Suppressor macrophage treated with lipopolysaccharide for 4 hours (primary cell): ENCODE measurements at regions not wholly inside any gene's neighbourhood (a gene's known extent, or its start where the extent isn't known, plus 50 kb on each side); places are given as distances from the start of the nearest gene placed in this dataset.

ENCODE experiments used
- DNase-seq: peaks from one replicate; pipeline ENCODE4 v3.0.0-alpha.2; 2020

DNA sequence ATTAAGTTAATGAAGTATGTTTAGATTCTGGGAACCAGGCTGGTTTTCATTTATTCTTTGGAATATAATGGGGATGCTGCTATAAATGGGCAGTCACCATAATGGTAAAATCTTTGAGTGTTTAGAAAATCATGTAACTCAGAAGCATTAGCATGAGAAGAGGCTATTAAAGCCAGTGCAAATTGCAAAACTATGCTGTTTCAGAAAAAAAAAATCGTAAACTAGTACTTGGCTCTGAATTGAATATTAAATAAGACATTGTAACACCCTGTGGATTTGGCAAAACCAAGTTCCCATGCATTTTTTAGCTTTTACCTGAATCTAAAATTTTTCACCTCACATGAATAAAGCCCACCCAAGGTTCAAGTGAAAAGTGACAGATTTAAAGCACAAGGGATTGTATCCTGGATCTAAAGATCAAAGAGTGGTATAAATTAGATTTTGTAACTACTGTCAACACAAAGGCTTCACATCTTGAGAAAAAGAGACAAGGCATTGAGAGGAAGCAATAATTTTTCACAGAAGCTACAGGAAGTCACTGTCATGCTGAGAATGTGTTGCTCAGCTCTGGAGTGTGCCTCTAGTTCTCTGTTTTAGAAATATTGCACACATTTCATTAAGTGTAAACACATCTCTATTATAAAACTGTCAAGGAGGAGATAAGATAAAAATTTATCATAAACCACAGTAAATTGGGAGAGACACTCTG is 142.2 kb downstream of the ABCA8 start:
- DNase-seq, result peak; percentile 29

DNA sequence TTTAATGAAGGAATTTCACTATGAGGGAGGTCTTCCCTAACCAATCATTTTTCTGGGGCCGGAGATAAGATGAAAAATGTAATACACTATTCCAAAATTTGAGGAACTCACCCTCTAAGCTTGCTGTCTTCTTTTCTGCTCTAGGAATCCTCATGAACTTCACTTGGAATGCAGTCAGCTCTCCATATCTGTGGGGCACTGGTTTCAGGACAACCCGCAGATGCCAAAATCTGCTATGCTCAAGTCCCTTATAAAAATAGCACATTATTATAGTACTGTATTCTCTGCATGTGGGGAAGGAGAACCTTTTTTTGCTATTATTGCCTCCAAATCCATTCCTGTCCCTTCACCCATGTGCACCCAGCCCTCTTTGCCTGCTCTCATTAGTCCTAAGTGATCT is 146.0 kb downstream of the ABCA8 start:
- no peak for DNase-seq

DNA sequence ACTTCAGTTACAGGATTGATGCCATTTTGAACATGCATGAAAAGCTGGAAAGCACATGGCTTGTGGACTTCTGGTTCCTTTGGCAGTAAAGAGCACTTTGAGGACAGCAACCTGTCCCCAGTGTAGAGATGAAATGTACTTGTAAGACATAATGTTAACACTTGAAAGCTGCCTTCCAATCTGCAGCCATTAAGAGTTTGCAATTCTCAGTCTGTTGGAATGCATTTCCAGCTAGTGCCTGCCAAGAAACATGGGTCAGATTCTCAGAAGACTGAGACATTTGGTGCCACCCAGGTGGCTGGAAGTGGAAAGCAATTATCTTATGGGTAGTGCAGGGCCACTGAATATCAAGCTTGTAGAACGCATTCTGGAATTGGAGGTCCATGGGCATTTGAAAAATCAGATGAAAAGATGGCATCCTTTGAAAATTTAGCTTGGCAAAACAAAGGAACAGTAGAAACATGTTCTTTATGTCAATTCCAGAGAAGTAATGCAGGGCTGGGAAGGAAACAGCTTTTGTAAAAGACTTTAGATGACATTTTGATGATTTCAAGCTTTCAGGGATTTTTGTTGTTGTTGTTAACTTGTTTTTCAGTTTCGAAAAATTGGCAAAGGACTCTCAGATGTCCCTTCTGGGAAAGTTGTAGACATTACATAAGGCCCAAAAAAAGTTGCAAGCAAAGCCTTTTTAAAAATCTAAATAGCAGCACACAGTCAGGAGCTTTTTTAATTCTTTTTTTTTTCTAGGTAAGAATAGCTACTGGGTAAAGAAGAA is 147.0 kb downstream of the ABCA8 start:
- DNase-seq, result no peak

DNA sequence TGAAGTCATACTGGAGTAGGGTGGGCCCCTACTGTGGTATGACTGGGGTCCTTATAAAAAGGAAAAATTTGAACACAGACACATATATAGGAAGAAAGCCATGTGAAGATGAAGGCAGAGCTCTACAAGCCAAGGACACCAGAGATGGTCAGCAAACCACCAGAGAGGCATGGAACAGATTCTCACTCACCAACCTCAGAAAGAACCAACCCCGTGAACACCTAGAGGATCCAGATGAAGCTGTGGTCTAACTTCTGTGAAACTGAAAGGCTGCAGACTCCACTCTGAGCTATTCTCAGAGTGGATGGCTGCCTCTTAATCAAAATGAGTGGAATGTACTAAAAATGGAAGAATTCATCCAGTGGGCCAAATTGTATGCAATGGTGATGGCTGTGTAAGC is 149.6 kb downstream of the ABCA8 start:
- DNase-seq, result no peak

DNA sequence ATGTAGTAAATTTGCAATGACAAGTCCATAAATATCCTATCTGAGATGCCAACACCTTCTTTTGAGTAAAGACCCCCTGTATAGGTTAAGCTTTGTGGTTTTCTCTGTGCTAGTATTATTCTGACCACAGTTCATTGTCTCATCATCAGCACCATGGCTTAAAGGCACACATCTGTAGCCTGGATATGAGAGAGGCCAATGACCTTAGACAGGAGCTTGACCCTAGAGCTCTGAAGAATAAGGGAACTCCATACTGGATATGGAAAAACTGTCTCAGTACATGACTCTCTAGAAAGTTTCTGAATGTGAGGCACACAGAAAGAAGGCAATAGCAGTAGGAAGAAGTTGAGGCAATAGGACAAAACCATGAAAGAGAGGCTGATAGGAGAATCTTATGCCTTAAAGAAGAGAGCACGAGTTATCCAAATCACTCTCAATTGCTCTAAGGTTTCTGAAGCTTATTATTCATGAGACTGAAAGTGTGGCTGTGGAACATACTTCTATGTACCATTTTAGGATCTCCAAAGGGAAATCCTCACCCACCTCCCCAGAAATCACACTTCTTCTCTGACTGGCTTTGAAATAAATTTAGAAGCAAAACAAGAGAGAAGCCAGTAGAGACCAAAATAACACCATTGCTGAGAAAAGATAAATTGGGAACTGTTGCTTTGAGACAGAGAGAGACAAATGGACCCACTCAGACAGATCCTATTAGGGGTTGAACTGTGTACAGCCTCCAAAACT is 150.2 kb downstream of the ABCA8 start:
- no peak for DNase-seq

DNA sequence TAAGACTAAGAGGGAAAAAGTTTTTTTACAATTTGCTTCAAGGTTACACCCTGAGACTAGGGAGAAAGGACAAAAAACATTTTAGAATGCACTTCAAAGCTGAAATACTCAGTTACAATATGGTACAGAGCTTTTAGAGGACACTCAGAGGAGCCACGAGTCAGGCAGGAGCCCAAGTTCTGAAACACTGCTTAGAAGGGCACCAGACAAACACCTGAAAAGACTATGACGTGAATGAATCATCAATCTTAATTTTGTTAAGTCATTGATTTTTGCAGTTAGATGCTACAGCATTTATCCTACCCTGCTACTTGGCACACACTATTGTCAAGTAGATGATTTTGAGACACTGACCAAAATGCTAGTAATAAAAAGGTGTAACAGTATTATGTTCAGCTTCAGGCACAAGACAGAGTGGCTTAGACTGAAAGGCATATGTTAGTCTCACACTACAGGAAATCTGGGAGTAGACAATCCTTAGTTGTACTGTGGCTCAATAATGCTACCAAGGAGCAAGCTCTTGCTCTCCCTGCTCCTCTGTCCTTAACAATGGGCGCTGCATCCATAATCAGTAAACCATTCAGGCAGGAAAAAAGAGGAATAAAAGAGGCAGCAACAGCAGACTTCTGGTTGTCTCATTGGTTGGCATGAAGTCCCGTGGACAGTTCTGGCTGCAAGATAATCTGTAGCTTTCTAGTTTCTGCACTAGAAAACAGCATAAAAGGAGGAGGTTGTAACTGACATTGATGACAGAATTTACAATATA is 151.8 kb downstream of the ABCA8 start:
- no peak for DNase-seq

DNA sequence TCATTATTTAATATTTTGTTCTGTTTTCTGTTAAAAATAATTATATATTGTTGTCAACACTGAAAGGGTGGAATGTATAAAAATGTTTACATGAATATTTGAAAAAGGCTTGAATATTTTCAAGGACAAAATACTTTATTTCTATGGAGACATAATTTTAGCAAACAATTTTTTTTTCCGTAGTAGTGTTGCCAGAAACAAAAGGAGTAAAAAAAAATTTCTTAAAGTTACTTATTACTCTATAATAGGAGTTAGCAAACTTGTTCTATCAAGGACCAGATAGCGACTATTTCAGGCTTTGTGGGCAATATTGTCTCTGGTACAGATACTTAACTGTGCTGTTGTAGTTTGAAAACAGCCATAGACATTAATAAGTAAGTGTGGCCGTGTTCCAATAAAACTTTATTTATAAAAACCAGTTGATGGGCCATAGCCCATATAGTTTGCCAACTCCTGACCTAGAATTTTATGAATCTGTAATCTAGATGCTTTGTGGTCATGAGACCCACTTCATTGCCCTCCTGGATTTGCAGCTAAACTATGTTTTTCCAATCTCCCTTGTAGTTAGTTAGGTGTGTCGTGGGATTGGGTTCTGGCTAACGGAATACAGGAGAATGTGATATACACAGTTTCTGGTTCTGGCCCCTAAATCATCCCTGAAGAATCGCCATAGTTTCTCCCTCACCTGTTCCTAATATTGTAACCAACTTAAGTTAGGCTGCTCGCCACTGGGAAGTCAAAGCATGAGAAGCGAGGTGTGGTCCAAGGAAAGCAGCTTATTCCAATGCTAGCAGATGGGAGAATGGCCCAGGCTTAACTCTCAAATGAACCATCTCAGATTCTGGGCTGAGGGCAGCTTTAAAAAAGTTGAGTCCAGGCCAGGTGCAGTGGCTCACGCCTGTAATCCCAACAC is 153.6 kb downstream of the ABCA8 start:
- DNase-seq, result no peak

DNA sequence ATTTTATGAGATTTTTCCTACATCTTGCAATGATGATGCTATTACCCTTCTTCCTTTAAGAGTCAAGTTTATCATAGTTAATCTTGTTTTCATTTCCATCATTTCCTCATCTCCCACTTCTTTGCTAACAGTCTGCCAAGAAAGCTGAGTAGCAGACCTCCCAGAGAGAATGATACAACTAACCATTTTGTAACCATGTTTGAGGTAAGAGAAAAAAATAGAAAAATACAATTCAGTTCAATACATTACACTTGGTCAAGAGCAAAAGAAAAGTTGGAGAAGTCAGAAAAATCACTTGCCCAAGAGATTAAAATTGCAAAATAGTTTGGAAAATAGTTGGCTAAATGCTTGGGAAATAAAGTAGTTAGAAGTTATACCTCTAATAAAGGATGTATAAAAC is 154.4 kb downstream of the ABCA8 start:
- DNase-seq, result no peak

DNA sequence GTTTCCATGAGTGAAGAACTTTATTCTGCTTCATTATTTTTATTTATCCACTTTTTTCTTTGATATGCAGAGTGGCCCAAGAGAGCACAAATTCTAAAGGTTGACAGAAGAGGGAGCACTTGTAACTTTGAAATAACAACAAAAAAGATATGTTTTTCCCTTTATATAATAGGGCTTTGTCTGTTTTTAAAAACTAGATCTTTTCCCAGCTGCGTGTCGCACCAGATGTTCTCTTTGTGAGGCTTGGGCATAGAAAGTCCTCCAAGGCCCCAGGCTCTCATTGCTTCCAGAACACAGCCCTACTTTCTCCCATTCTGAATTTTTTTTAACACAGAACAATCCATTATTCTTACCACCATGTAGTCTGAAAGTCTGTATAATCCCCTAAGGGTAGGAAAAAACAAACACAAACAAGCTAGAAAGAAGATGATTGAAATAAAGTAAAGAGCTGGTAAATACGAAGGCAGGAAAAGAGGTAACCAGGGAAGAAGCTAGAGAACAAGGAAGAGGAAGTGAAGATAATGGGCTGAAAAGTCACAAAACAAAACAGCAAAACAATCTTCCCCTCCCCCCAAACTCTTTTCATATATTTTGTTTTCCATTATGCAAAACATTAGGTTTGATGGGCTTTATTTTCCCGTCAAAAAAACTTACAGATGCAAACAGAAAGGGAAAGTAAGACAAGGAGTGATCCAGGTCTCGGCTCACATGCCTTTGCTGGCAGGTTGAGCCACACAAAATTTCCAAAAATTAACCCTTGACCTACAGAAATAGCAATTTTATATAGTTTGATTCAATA is 160.4 kb downstream of the ABCA8 start:
- peak; percentile 36 for DNase-seq

DNA sequence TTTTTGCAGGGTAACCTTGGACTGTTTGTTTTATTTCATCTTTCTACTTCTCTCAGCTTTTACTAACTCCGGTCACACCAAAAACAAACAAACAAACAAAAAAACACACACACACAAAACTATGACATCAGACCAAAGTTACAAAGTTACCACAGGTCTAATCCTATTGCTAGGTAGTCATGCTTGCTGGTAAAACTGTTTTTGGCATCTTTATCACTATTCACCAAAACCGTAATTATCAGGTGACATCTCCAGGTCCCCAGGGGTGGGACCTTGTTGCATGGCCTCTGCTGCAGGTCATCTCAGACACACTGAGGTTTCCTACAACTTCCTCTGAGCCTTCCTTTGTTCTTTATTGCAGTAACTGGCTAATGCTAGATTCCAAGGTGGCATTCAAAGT is 162.3 kb downstream of the ABCA8 start:
- DNase-seq, result no peak

DNA sequence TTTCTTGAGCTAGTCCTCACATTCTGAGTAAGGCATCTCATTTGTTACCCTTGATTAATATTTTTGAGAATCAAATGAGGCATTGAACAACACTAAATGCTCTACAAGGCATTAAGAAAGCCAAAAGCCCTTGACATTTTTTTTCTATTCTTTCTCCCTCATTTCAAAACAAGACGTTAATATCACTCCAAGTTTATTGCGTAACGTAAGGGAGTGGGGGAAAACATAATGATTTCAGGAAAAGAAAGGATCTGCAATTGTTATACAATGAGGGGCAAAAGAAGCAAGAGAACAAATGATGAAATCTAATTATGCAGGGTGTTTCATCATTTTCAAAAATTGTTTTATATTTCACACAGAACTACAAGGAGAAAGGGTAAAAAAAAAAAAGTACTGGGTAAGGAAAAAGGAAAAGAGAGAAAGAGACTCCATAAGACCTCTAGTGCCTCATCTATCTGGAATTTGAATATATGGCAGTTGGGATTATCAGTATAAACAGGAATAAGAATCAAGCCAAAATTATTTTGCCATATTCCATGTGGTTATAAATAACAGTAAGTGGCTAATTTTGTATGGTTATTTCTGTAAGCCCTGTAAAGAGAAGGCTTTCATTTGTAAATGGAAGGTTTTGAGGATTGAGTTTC is 163.0 kb downstream of the ABCA8 start:
- DNase-seq, result no peak

DNA sequence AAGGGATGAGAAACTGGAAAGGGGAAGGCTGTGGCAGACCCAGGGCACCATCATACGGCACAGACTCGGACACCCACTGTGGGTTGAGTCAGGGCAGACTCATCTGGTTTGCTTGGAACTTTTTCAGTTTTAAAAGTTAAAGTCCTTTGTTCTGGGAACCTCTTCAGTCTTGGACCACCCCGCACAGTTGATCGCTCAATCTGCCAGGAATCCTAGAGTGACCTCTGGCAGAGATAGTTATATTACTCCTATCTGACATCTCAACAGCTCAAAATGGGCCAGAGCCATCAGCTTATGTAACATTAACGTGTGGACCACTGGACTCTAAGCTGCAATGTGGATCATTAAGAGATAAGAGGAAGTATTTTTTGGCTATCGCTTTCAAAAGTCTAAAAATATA is 164.3 kb downstream of the ABCA8 start:
- no peak for DNase-seq

DNA sequence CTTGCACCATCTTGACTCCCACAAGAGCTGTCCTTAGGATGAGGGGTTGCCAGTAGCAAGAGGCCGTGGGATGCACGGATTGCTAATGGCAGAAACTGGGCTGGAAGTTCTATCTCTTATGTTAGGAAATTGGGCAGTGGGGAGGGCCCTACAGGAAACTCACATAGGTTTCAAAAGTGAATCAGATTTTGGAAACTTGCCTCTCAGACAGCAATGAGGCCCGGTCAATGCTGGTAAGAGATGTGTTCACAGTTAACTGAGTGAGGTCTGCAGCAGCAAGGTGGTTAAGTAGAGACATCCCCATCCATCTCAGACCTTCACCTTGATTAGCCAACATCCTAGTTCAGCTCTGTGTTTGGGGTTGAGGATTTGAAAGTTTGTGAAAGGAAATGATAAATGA is 164.7 kb downstream of the ABCA8 start:
- no peak for DNase-seq

DNA sequence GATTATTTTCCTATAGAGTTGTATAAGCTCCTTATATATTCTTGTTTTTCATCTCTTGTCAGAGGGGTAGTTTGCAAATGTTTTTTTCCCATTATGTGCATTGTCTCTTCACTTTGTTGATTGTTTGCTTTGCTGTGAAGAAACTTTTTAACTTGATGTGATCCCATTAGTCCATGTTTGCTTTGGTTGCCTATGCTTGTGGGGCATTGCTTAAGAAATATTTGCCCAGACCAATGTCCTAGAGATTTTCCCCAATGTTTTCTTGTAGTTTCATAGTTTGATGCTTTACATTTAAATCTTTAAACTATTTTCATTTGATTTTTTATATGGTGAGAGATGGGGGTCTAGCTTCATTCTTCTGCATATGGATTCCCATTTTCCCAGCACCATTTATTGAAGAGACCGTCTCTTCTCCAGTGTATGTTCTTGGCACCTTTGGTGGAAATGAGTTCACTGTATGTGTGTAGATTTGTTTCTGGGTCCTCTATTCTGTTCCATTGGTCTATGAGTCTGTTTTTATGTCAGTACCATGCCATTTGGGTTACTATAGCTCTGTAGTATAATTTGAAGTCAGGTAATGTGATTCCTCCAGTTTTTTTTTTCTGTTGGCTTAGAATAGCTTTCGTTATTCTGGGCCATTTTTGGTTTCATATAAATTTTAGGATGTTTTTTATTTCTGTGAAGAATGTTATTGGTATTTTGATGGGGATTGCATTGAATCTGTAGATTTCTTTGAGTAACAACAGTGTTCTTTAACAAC is 165.8 kb downstream of the ABCA8 start:
- no peak for DNase-seq

DNA sequence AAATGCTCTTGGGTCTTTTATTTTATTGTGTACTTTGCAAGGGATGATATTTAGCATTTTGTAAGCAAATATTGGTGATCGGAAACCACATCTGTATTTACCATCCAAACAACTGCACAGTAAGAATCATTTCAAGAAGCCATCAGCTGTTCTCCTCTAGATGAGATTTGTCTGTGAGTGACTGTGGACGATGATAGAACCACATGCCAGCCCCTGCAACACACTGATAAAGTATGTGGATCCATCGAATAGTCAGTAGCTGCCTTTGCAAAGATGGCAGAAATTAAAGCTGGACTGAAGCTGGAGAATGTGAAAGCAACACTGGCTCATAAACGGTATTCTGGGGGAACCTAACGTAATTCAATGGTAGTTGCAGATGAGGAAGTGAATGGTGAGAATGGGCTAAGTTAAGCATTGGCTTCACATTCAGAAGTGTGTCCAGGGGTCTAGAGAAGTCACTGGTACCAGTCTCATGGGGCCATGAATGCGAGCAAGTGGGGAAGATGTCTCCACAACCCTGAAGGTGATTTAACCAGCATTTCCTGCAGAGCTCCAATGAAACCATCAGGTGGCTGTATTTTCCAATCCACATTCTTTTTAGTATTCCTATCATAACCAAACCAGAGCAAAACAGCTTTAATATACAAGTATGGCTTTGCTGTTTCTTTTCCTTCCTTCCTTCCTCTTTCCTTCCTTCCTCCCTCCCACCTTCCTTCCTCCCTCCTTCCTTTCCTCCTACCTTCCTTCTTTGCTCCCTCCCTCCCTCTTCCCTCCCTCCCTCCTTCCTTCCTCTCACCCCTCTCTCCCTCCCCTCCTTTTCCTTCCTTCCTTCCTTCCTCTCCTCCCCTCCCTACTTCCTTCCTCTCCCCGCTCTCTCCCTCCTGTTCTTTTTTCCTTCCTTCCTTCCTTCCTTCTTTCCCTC is 169.4 kb downstream of the ABCA8 start:
- no peak for DNase-seq

DNA sequence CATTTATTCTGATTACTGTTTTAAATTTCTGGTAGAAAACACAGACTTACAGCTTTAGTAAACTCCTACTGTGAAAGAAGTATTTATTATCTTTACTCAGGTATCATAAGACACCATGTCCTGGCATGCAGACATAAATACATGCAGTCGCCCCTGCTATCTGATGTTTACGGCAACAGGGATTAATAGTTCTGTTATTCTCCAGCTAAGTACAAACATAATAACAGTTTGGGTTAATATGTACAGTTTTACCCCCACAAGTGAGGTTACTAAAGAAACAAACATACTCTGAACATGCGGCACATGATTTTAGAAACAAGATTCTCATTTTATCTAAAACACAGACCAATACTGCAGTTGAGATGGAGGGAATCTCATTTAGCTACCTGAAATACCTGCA is 170.8 kb downstream of the ABCA8 start:
- no peak for DNase-seq

DNA sequence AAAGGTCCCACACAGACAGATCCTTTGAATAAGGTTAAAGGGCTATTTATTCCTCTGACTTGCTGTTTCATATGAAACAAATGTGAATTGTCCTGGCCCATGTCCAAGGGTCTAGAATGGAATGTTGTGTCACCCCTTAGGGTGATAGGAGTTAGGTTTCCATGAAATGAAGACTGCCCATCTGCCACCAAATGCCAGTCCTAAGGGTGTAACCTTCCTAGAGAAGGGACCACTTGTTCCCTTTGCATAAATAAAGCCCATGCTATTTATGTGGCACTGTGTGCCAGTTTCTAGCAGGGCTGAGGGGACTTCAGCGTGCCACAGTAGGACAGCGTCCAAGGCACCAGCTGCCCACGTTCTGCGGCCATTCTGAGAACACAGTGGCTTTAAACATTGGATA is 171.3 kb downstream of the ABCA8 start:
- no peak for DNase-seq

DNA sequence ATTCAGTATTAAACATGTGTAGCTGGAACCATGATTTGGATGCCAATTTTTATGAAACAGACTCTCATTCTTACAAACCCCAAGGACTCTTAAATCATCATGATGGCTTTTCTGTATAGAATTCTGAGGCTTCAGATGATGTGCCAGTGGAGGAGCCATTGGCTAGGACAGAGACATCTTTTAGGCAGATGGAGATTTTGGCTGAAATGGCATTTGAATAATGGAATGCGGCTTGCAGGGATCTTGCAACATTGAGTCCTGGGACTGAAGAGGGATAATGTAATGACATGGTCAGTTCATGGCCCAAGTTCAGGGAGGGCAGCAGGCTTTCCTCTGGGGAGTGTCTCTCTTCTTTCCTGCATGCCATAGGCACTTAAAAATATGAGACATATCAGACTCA is 172.4 kb downstream of the ABCA8 start:
- no peak for DNase-seq

DNA sequence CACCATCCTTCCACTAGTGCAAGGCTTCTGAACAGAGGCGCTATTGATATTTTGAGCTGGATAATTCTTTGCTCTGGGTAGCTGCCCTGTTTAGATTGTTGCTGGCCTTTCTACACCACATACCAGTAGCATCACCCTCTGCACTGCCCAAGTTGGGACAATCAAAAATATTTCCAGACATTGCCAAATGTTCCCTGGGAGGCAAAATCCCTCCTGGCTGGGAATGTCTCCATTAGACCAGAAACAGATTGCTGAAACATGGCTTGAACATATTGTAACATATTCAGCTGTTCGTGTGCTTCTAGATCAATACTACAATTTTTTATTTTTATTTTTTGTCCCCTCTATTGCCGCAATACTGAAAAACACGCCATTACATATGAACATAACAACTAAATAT is 174.6 kb downstream of the ABCA8 start:
- DNase-seq, result no peak
